DMS153 treated with DMSO at 0.1 percent for 48 hours (cell line): ENCODE measurements at regions not wholly inside any gene's neighbourhood (a gene's known extent, or its start where the extent isn't known, plus 50 kb on each side); places are given as distances from the start of the nearest gene placed in this dataset.

Experiments used
- DNase-seq: peaks from one replicate; lab custom pipeline; 2025; ENCODE audit not compliant: unreplicated experiment; lab: John Stamatoyannopoulos, UW

DNA sequence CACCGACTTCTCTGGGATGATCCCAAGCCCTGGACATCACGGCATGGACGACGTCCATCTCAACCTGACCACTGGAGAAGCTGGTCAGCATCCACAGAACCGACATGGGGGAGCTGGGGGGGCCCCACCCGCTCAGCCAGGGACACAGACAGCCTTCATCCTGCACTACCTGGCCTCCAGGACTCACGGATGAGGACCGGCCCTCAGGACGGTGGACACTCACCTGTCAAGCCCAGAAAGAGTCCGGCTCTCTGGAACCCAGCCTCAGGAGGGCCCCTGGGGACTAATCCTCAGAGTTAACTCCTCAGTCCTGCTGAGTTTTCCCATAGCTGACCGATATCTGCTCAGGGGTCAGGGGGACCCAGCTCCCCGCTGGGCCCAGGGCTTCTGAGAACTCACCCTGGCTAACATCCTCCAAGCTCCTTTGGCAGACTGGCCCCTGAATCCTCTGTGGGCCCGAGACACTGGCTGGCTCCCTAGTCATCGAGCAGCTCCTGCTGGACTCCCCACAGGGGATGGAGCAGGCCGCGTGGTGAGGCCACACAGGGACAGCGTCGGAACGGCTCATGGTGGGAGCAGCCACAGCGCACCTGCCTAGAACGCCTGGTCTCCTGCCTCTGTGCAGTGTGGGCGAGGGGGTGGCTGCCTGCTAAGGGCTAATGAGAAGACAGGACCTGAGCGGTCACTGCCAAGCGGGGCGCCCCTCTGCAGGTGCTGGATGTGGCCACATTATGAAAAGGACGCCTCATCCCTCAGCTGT is 649.2 kb downstream of the BRD1 start:
- no peak for DNase-seq

- DNase-seq: no peak
These were observed 650.0 kb downstream of the BRD1 start for GRCh38 chr22:49177666-49178065.

- DNase-seq: no peak
These were observed 650.7 kb downstream of the BRD1 start for GRCh38 chr22:49176956-49177355.

- no peak for DNase-seq
These were observed 657.6 kb downstream of the BRD1 start for GRCh38 chr22:49170053-49170452.

DNA sequence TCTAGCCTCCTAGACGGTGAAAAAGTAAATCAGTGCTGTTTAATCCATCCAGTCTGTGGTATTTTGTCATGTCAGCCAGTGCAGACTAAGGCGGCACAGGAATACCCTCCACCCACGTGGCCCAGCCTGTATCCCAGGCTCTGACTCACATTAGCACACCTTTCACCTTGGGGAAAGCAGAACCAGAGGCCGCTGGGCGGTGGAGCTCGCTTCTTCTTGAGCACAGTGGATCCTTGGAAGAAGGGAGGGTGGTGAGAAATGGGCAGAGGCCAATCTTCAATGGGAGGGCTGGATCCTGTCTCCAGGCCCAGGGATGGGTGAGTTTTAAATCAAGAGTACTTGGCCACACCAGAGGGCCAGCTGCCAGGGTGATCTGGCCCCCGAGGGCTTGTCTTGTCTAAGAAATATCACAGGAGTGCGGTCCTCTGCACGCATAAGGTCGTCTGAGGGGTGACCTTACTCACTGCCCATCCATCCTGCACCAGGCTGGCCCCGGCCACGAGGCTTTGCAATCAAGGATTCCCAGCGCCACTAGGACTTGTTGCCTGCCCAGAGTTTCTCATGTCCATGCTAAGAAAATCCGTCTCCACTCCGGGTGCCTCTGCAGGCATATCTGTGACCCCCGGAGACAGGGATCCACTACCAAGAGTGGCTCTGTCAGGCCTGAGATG is 658.5 kb downstream of the BRD1 start:
- no peak for DNase-seq

GRCh38 chr22:49168219-49168813 is 659.4 kb downstream of the BRD1 start:
- DNase-seq: no peak

- no peak for DNase-seq
These were observed 660.9 kb downstream of the BRD1 start for GRCh38 chr22:49166746-49167145.

- DNase-seq: no peak
These were observed 661.5 kb downstream of the BRD1 start for GRCh38 chr22:49166211-49166610.

DNA sequence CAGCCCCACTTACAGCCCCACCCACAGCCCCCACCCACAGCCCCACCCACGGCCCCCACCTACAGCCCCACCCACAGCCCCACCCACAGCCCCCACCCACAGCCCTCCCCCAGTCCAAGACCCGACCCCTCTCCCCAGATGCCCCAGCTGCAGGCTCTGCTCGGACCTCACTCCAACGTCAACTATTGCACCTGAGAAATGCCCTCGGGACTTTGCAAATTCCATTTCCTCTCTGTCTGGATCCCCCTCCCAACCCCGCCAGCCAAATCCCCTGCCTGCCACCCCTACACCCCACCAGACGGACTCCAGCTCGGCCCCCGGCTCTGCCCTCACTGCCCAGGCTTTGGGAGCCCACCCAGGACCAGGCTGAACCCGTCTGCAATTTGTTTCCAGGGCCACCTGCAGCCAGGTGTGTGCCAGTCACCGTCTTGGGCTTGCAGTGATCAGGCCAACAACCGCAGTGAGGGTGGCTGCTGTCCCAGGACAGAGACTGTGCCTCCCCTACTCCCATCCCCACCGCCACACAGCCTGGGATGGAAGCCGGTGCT is 662.8 kb downstream of the BRD1 start:
- DNase-seq: no peak

- DNase-seq: no peak
These were observed 663.5 kb downstream of the BRD1 start for GRCh38 chr22:49163960-49164690.

GRCh38 chr22:49163258-49163959 is 664.3 kb downstream of the BRD1 start:
- DNase-seq: no peak

GRCh38 chr22:49162841-49163240 is 664.8 kb downstream of the BRD1 start:
- no peak for DNase-seq

- no peak for DNase-seq
These were observed 666.4 kb downstream of the BRD1 start for GRCh38 chr22:49161002-49161850.

- no peak for DNase-seq
These were observed 667.2 kb downstream of the BRD1 start for GRCh38 chr22:49160261-49161001.

DNA sequence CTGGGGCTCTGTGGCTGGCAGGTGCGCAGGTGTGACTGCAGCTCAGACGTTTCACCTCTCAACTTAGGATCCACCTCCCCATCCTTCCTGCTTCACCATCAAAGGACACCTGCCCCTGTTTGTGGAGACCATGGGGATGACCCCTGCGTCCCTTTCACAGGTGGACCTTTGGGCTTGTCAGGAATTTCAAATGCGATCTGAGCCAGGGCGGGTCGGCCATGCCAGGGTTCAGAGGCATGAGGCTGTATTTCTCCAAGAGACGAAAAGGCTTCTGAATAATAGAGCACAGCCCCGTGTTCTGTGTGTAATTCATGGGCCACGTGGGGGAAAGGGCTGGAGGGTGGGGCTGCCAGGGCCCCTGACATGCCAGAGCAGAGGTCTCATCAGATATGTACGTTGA is 668.0 kb downstream of the BRD1 start:
- DNase-seq: no peak

DNA sequence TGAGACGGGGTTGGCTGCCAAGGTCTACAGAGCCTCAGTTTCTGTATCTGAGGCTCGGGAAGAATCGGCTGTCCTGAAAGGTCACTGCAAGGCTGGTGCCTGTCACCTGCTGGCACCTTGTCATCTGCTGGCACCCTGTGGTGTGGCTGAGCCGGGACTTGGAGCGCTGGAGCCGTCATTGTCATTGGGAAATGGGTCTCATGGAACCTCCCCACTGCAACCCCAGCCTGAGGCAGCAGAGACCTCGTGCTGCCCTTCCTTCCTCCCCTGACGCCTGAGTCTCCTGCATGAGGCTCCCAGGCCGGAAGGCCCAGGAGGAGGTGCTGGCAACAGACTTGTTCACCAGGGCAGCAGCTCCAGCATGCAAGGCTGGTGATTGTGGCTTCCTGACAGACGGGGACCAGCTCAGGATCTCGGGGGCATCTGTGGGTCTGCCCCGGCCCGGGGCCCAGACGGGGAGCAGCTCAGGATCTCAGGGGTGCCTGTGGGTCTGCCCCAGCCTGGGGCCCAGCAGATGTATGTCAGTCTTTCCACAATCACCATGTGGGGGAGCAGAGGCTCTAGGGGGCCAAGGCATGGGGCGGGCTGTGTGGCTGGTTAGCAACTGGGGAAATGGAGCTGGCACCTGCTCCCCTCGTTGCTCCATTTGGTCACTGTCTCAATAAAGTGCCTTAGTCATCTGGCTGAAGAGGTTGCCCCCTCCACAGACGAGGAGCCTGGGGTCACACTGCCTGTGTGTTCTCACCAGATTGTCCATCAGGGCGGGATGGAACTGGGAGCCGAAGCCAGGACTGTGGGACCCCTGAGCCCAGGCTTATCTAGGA is 668.7 kb downstream of the BRD1 start:
- no peak for DNase-seq

DNA sequence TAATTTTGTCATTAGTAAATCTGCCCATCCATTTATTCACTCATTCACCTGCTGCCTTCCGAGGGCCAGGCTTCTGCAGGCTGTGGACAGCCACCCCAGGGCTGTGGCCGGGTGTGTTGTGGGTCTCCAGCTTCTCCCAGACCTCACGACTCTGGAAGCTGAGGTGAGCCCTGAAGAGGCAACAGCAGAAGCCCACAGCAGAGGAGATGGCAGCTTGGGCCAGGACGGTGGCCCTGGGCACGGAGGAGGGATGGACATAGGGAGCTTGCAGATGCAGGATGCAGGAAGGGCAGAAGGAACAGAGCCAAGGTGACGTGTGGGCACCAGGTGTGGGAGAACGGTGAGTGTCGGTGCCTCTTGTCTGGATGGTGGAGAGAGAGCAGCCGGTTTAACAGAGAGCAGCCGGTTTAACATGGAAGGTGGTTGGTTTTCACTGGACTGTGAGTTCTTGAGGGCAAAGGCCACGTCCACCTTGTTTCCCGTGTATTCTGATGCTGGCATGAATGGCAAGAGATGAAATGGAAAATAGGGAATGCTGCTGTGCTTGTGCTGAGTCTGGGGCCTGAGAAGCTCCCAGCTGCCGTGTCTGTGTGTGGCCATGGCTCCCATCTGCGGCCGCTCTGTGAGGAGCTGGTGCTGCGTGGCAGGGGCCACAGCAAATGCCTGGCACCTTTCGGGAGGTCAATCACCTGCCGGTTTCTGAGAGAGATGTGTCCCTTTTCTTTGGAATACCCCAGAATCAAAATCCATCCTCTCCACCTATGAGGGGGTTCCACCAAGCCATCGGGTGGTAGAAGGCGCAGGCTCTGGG is 669.9 kb downstream of the BRD1 start:
- DNase-seq: no peak
